H1 (cell line): ENCODE measurements at regions not wholly inside any gene's neighbourhood (a gene's known extent, or its start where the extent isn't known, plus 50 kb on each side); places are given as distances from the start of the nearest gene placed in this dataset.

Source experiments
- CHD2 ChIP-seq: IDR thresholded peaks from 2 replicates; pipeline ENCODE4 v1.6.1; 2012; ENCODE audit warnings: low read length, improper control_type of control experiment
- CREB1 ChIP-seq: IDR thresholded peaks from 2 replicates; pipeline ENCODE4 v1.6.1; 2012; ENCODE audit warnings: inconsistent platforms
- GABPA ChIP-seq: IDR thresholded peaks from 2 replicates; pipeline ENCODE4 v1.6.1; 2011; ENCODE audit warnings: mild to moderate bottlenecking, low read length, moderate library complexity, borderline replicate concordance; ENCODE audit not compliant: insufficient read depth
- PHF8 ChIP-seq: fragments of 200-600 bp; sonication (generic); conservative IDR thresholded peaks from 2 replicates; pipeline ENCODE4 v1.7.1; 2012; ENCODE audit warnings: low read depth, mild to moderate bottlenecking, inconsistent platforms, low read length, moderate library complexity
- RFX5 ChIP-seq: IDR thresholded peaks from 2 replicates; pipeline ENCODE4 v1.6.1; 2011; ENCODE audit warnings: low read depth, low read length, improper control_type of control experiment, borderline replicate concordance
- SAP30 ChIP-seq: fragments of 300-600 bp; sonication (generic); IDR thresholded peaks from 2 replicates; pipeline ENCODE4 v1.7.1; 2012; ENCODE audit warnings: low read length, moderate library complexity, mild to moderate bottlenecking, inconsistent platforms; ENCODE audit not compliant: insufficient read depth, insufficient replicate concordance
- TAF1 ChIP-seq: IDR thresholded peaks from 2 replicates; pipeline ENCODE4 v1.6.1; 2011; ENCODE audit warnings: mild to moderate bottlenecking, low read depth, low read length
- TEAD4 ChIP-seq: IDR thresholded peaks from 2 replicates; pipeline ENCODE4 v1.6.1; 2012; ENCODE audit warnings: low read depth, low read length, inconsistent platforms, mixed read lengths
- TF ChIP-seq, protein P1 (sequence below): fragments of 300-600 bp; sonication (generic); IDR thresholded peaks from 2 replicates; pipeline ENCODE4 v1.7.1; 2012; ENCODE audit warnings: low read length, moderate library complexity, mild to moderate bottlenecking, inconsistent platforms; ENCODE audit not compliant: insufficient replicate concordance
- TF ChIP-seq, protein P2 (sequence below): IDR thresholded peaks from 2 replicates; pipeline ENCODE4 v1.6.1; 2012; ENCODE audit warnings: inconsistent platforms

DNA sequence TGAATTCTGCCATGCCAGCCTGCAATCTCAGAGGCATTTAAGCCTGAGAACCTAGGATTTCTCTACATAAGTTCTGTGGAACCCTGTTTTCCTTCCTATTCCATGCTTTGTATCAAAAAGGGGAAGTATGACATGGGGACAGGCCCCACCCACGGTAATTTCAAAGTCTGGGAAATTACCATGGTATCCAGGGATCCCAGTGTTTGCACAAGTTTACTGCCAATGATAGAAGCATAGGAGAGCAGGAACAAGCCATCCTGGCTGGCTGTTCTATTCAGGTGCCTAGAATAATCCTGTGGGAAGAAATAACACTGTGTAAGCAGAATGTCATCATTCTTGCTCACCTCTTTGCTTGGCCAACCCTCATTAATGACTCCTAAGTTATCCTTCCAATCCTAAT, 53.8 kb upstream of the ATP1B1 start (continued):
- TF ChIP-seq, protein P1, sequence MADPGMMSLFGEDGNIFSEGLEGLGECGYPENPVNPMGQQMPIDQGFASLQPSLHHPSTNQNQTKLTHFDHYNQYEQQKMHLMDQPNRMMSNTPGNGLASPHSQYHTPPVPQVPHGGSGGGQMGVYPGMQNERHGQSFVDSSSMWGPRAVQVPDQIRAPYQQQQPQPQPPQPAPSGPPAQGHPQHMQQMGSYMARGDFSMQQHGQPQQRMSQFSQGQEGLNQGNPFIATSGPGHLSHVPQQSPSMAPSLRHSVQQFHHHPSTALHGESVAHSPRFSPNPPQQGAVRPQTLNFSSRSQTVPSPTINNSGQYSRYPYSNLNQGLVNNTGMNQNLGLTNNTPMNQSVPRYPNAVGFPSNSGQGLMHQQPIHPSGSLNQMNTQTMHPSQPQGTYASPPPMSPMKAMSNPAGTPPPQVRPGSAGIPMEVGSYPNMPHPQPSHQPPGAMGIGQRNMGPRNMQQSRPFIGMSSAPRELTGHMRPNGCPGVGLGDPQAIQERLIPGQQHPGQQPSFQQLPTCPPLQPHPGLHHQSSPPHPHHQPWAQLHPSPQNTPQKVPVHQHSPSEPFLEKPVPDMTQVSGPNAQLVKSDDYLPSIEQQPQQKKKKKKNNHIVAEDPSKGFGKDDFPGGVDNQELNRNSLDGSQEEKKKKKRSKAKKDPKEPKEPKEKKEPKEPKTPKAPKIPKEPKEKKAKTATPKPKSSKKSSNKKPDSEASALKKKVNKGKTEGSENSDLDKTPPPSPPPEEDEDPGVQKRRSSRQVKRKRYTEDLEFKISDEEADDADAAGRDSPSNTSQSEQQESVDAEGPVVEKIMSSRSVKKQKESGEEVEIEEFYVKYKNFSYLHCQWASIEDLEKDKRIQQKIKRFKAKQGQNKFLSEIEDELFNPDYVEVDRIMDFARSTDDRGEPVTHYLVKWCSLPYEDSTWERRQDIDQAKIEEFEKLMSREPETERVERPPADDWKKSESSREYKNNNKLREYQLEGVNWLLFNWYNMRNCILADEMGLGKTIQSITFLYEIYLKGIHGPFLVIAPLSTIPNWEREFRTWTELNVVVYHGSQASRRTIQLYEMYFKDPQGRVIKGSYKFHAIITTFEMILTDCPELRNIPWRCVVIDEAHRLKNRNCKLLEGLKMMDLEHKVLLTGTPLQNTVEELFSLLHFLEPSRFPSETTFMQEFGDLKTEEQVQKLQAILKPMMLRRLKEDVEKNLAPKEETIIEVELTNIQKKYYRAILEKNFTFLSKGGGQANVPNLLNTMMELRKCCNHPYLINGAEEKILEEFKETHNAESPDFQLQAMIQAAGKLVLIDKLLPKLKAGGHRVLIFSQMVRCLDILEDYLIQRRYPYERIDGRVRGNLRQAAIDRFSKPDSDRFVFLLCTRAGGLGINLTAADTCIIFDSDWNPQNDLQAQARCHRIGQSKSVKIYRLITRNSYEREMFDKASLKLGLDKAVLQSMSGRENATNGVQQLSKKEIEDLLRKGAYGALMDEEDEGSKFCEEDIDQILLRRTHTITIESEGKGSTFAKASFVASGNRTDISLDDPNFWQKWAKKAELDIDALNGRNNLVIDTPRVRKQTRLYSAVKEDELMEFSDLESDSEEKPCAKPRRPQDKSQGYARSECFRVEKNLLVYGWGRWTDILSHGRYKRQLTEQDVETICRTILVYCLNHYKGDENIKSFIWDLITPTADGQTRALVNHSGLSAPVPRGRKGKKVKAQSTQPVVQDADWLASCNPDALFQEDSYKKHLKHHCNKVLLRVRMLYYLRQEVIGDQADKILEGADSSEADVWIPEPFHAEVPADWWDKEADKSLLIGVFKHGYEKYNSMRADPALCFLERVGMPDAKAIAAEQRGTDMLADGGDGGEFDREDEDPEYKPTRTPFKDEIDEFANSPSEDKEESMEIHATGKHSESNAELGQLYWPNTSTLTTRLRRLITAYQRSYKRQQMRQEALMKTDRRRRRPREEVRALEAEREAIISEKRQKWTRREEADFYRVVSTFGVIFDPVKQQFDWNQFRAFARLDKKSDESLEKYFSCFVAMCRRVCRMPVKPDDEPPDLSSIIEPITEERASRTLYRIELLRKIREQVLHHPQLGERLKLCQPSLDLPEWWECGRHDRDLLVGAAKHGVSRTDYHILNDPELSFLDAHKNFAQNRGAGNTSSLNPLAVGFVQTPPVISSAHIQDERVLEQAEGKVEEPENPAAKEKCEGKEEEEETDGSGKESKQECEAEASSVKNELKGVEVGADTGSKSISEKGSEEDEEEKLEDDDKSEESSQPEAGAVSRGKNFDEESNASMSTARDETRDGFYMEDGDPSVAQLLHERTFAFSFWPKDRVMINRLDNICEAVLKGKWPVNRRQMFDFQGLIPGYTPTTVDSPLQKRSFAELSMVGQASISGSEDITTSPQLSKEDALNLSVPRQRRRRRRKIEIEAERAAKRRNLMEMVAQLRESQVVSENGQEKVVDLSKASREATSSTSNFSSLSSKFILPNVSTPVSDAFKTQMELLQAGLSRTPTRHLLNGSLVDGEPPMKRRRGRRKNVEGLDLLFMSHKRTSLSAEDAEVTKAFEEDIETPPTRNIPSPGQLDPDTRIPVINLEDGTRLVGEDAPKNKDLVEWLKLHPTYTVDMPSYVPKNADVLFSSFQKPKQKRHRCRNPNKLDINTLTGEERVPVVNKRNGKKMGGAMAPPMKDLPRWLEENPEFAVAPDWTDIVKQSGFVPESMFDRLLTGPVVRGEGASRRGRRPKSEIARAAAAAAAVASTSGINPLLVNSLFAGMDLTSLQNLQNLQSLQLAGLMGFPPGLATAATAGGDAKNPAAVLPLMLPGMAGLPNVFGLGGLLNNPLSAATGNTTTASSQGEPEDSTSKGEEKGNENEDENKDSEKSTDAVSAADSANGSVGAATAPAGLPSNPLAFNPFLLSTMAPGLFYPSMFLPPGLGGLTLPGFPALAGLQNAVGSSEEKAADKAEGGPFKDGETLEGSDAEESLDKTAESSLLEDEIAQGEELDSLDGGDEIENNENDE, result no peak
- TF ChIP-seq TEAD4, result no peak
- TF ChIP-seq CREB1, result no peak
- no peak for TF ChIP-seq TAF1
- no peak for TF ChIP-seq CHD2
- no peak for TF ChIP-seq RFX5
- no peak for TF ChIP-seq GABPA
- TF ChIP-seq, protein P2, sequence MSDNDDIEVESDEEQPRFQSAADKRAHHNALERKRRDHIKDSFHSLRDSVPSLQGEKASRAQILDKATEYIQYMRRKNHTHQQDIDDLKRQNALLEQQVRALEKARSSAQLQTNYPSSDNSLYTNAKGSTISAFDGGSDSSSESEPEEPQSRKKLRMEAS, result no peak
- TF ChIP-seq SAP30, result no peak
- no peak for TF ChIP-seq PHF8
